Activated CD4-positive, alpha-beta T cell treated with anti-CD3 and anti-CD28 coated beads, Interleukin-2, amount 50 U/mL, for 16 hours (primary cell): ENCODE measurements at regions not wholly inside any gene's neighbourhood (a gene's known extent, or its start where the extent isn't known, plus 50 kb on each side); places are given as distances from the start of the nearest gene placed in this dataset.

ENCODE experiments used
- DNase-seq: peaks from one replicate; pipeline ENCODE4 v3.0.0-alpha.2; 2020

GRCh38 chr15:53000409-53000808 is 210.3 kb upstream of the ONECUT1 start:
- no peak for DNase-seq

GRCh38 chr15:52997123-52997522 is 207.0 kb upstream of the ONECUT1 start:
- no peak for DNase-seq

GRCh38 chr15:52994290-52994689 is 204.2 kb upstream of the ONECUT1 start:
- no peak for DNase-seq

DNA sequence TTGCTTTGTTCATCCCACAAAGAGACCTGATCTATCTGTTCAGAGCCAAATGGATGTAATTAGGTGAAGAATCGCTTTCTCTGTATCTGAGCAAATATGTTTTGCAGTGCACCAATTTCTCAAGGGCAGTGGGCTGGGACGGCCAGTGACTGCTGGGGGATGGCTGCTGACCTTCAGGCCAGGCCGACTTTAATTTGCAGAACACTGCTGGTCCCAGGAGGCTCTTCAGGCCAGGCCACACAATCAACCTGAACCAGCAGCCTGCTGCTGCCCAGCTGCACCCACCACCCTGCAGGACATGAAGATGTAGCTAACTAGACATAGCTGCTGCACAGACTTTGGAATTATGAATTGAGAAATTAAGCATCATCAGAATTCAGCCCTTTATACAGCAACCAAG is 194.4 kb upstream of the ONECUT1 start:
- DNase-seq, result no peak

- no peak for DNase-seq
These were observed 190.3 kb upstream of the ONECUT1 start for GRCh38 chr15:52980446-52980845.

DNA sequence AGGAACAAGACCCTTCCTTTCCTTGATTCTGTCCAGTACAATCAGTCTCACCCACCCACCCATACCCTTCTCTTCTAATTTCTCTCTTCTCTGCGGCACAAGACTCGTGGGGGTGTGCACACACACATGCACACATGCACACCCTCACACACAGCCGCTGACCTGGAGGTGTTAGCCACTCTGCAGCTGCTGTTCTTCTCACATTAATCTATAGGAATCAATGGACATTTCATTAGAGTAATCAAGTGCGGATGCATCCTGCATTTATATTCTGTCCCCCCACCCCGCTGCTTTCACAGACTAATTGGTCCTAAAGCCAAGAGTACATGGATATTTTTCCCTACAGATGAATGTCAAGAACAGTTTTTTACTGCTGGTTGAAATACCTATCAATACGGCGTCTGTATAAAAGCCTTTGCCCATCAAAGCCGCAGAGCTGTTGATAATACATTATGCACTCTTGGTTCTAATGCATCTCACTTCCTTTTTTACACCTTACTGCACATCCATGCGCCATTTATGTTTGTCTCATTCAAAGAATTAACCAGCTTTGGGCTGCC is 186.5 kb upstream of the ONECUT1 start:
- DNase-seq, result no peak

DNA sequence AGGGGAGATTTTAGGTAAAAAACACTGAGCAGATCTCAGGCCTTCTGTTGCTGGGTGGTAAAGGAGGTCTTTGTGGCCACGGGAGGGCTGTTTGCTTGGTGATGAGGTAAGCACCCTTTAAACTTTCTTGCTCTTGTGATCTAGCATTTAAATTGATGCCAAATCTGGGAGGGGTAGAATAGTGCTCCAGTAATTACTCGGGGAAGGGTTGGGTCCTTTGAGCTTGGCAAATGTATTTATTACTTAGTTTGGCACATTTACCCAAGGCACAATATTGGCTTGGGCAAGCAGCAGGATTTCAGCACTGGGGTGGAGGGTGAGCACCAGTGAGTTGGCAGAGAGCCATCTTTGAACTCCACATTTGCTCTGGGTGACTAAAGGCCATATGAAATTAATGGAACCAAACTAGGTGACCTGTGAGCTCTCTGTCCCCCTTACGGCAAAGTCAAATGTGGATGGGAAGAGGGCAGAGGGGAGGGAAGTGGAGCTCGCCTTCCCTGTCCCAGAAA is 185.9 kb upstream of the ONECUT1 start:
- DNase-seq, result no peak

- DNase-seq, result no peak
These were observed 173.7 kb upstream of the ONECUT1 start for GRCh38 chr15:52963865-52964264.

- DNase-seq, result no peak
These were observed 170.1 kb upstream of the ONECUT1 start for GRCh38 chr15:52960283-52960682.

DNA sequence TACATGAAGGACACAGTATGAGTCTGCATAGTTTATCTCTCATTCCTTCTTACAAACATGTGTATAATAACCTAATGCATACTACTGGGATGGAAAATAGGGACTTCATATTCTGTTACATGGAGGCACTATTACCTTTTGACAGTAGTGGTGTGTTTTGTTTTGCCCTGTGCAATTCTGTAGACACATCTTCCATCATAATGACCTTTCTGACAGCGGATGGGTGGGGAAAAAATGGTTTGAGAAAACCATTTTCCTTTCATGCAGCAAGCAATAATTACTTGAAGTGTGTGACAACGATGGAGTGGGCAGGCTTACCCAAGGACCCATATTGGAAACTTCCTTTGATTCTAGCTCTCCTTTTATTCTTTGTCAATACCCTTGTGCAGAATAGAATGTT is 153.6 kb upstream of the ONECUT1 start:
- no peak for DNase-seq

GRCh38 chr15:52936489-52936888 is 146.4 kb upstream of the ONECUT1 start:
- DNase-seq, result no peak

DNA sequence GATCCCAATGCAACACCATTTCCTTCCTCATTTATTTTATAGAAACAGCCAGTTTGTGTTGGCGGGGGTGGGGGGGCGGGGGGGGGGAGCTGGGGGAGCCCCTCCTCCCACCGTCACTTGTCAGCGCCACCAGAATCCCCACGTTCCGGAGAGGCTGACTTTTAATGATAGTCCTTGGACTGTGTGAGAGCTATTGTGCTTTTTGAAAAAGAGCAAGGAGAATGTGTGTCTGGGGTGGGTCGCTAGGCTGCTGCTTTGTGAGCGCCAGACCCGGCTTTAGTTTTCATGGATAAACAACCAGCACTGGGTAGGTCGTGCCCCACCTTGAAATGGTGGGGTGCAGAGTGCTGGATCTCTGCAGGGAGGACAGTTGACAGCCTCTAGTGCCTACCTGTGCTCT is 135.0 kb upstream of the ONECUT1 start:
- DNase-seq, result no peak

DNA sequence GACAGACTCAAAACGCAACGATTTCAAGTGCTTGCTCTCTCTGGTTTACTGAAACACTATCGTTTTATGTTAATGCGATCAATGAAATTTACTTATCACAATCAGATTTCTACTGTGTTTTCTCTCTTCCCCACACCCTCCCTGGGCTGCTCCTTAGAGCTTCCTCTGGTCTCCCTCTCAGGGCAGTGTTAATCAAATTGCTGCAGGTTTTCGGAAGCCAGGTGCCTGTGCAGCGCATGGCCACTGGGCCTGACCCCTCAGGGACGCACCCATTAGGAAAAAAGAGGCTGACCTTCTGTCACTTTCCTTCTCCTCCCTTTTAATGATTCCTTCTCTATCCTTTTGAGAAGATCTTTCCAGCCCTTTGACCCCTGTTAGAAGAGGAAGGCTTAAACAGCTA is 134.5 kb upstream of the ONECUT1 start:
- no peak for DNase-seq

- no peak for DNase-seq
These were observed 133.5 kb upstream of the ONECUT1 start for GRCh38 chr15:52923626-52924025.

- DNase-seq, result no peak
These were observed 132.7 kb upstream of the ONECUT1 start for GRCh38 chr15:52922871-52923270.

DNA sequence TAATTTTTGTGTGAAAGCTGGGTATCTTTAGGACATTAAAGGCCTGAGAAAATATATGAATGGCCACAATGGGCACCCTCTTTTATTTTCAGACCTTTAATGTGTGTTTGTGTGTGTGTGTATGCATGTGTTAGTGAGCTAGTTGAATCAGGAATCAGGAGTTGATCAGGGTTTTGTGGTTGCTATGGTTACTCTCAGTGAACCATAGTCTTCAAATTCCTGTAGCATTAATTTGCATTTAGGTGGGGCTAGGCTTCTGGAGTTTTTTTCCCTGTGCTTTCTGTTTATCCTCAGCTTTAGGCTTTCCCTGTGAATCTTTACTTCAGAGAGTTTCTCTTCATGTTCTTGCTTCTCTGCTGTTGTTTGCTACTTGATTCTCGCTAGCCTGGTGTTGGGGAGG is 122.0 kb upstream of the ONECUT1 start:
- no peak for DNase-seq

GRCh38 chr15:52893338-52893737 is 103.2 kb upstream of the ONECUT1 start:
- no peak for DNase-seq

- DNase-seq, result no peak
These were observed 89.8 kb upstream of the ONECUT1 start for GRCh38 chr15:52879904-52880303.

GRCh38 chr15:52879145-52879544 is 89.0 kb upstream of the ONECUT1 start:
- DNase-seq, result no peak

DNA sequence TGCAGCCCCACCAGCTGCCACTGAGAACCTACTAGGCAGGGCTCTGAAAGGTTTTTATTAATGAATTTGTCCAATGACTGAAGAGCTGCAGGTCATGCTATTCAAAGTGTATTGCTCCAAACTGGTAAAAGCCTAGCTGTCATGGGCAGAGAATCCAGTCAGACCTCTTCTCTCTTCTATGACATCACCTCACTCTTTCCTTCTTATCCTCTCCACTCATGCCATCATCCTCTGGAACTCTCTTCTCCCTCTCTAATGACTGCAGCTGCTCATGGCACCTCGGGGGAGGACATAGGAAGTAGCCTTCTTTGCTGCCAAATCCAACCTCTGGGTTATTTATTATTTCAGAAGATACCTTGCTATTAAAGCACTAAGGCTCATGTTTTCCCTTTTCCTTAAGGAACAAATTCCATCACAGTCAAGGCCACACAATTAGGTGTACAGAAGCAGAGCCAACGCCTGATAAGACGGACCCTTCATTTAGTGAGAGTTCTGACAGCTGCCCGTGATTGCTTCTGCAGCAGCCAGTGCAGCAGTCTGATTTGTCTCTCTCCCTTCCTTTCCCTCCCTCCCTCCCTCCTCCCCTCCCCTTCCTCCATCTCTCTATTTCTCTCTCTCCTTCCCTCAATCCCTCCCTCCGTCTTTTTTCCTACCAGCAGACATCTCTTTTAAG is 87.0 kb upstream of the ONECUT1 start:
- DNase-seq, result no peak

DNA sequence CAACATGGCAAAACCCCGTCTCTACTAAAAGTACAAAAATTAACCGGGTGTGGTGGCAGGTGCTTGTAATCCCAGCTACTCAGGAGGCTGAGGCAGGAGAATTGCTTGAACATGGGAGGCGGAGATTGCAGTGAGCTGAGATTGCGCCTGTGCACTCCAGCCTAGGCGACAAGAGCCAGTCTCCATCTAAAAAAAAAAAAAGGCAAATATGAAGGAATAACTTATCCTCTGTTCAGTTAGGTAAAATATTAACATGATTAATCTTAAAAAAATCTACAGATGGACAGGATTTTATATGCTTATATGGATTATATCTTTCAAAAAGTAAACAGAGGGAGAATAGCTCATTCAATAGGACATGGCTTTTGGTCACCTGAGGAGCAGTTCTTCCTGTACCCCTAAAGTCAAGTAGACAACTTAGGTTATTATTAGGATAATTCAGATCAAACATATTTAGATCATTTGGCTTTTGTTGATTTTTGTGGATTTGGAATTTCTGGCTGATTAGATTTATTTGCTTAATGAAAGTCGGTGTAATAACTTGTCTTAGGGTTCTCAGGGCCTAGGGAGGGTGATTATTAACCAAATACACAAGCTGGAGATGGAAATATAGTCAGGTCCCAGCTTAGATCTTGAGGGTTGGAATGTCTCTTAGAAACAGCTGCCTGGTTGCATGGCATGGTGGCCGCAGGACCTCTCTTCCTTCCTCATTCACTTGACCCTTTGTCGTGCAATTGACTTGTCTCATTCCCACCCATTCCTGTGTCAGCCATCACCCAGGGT is 82.1 kb upstream of the ONECUT1 start:
- DNase-seq, result no peak

DNA sequence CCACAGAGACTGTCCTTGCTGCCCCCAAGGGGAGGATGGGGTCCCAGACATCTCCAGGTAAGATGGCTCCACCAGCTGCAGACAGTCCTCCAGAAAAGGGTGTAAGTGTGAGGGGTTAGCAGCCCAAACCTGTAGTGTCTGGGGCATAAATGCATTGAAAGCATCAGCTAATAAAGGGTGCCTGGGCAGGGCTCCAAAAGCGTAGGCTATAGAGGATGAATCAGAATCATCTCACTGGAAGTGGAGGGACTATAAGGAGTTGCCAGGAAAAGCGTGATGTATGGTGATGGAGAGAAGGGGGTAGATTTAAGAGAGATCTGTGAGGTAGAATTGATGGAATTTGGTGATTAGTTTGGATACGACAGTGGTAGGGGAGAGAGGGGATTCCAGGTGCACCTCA is 79.9 kb upstream of the ONECUT1 start:
- DNase-seq, result no peak

- no peak for DNase-seq
These were observed 76.6 kb upstream of the ONECUT1 start for GRCh38 chr15:52866698-52867097.

DNA sequence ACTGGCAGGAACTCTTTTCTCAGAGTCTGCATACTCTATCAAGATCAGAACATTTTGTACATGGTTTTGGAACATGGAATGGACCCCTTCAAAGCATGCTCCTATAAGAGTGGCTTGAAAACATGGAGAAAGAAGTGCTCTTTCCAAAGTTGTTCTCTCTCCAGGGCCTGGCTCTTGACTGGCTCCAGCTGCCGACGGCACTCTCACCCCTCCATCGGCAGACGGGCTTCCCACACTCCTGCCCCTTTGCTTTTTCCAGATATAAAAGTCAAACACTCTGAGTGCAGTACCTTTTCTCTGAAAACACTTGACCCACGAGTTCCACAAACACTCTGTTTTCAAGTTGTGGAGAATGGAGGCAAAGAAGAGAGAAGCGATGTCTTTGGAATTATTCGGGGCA is 72.5 kb upstream of the ONECUT1 start:
- no peak for DNase-seq
